Hematopoietic multipotent progenitor cell (in vitro differentiated cells): ENCODE measurements at regions not wholly inside any gene's neighbourhood (a gene's known extent, or its start where the extent isn't known, plus 50 kb on each side); places are given as distances from the start of the nearest gene placed in this dataset.
"Not testable (repeated sequence)": the region's sequence is repeated elsewhere in the genome, so short reads cannot be mapped to it uniquely, and the experiment has no call there.

ENCODE experiments used
- DNase-seq, 3 donors: peaks; one replicate each; pipeline ENCODE4 v3.0.0-alpha.2; 2011 to 2015; ENCODE audit warnings: low read depth in 2 of 3, low spot score in 2 of 3

DNA sequence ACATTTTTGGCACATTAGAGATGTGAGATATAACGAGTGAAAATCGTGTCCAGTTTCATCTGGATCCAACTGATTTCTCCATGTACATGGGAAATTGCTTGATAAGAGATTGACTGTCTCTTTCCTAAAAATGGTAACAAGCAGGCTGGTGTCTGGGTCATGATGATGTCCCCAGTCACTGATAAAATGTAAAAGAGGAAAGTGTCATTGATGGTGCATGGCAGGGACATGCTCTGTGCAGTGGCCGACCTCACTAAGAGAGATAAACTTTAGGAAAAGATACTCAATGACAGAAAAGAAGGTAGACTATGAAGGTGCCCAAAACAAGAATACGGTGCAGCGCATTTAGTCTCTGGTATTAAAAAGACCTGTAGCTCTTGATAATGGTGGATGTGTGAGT, 1517.5 kb downstream of the RPIA start:
- no peak for DNase-seq

- DNase-seq: no peak
Measured at GRCh38 chr2:90209806-90210205, 1518.3 kb downstream of the RPIA start.

DNA sequence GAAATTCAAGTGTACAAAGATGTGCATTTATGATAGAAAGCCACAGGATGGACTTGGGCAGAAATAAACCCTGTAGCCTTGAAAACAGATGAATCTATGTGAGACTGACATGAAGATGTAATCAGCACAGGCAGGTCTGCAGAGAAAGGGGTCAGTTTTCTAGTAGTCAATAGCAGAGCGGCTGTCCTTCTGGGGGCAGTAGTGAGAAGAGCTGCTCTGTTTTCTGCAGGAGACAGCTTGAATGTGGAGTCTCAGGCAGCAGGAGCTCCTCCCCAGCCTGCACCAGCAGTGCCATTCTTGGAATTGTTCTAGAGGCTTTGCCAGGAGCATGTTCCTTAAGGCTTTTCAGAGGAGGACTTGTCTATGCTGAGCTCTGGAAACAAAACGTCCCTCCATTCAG, 1524.4 kb downstream of the RPIA start:
- DNase-seq: not testable (repeated sequence)

GRCh38 chr2:90216801-90217200, 1525.3 kb downstream of the RPIA start:
- peak in 2 of 3 donors; percentile 61 to 88 for DNase-seq

- not testable (repeated sequence) for DNase-seq
Measured at GRCh38 chr2:90218534-90218933, 1527.1 kb downstream of the RPIA start.

- DNase-seq: not testable (repeated sequence)
Measured at GRCh38 chr2:90220623-90221299, 1529.3 kb downstream of the RPIA start.

GRCh38 chr2:90221300-90221651, 1529.8 kb downstream of the RPIA start:
- no peak for DNase-seq

GRCh38 chr2:90224767-90225166, 1533.3 kb downstream of the RPIA start:
- DNase-seq: not testable (repeated sequence)

GRCh38 chr2:90226465-90227072, 1535.1 kb downstream of the RPIA start:
- DNase-seq: not testable (repeated sequence)

GRCh38 chr2:90231199-90231598, 1539.7 kb downstream of the RPIA start:
- DNase-seq: not testable (repeated sequence)

DNA sequence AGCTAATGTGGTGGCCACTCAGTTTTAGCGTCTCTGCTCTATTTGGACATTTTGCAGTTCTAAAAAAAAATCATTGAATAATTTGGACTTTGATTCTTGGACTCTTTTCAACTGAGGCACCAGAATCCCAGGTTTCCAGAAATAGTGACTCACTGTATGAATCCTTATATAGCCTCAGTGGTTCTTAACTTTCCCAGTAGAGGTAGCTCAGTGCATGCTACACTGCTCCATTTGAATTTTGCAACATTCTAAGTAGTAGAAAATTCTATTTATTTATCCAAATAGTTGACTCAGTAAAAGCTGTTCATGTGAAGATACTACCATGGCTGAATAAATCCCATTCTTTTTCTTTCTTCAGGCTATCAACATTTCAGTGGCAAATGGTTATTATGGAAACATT, 1544.0 kb downstream of the RPIA start:
- not testable (repeated sequence) for DNase-seq

DNA sequence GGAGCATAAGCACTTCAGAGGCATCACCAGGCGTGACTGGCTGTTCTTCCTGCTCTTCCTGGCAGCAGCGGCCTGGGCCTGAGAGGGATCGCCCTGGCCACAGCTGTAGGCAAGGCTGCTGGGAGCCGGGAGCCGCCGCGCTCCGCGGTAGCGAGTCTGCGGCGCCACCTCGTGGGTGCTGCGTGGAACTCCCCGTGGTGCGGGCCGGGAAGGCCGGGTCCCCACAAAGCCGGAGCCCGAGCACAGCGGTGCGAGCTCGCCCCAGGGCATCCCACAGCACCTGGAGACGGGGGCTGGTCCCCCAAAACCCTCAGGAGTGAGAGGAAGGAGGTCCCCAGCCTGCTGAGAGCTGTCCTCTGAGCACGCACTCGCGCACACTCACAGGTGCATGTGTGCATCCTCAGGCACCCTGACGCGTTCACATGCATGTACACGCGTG, 1546.5 kb downstream of the RPIA start:
- not testable (repeated sequence) for DNase-seq

- not testable (repeated sequence) for DNase-seq
Measured at GRCh38 chr2:90238505-90239230, 1547.2 kb downstream of the RPIA start.

DNA sequence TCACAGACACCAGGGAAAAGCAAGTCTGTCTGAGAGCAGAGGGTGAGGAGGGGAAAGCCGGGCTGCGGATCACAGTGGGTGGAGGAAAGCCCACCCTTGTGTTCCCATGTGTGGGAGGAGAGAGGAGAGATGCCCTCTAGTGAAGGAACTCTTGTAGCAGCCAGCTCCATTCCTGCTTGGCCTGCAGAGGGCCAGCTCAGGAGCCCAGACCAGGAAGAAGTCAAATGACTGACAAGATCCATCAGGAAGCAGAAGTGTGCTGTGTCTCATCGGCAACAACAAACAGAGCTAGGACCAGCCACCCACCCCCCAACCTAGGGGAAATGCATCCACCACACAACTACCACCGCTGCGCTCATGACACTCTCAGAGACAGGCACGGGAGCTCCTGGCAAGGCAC, 1548.3 kb downstream of the RPIA start:
- not testable (repeated sequence) for DNase-seq

GRCh38 chr2:90244902-90245765, 1553.7 kb downstream of the RPIA start:
- not testable (repeated sequence) for DNase-seq

DNA sequence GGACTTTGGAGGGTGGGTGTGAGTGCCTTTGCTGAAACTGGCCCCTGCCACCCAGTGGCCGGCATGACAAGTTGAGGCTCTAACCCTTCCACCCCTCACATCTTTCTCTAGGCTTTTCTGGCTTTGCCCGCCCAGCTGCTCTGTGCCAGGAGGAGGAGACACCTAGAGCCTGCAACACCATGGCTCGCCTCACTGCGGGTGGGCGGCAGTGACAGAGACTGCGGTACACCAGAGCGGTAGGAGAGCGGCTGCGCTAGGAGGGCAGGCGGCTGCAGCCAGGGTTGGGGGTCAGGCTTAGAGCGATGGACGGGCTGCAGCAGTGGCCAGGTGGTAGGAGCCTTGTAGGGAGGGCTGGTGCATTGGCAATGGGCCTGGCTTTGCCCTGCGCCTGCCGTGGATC, 1556.9 kb downstream of the RPIA start:
- not testable (repeated sequence) for DNase-seq

- DNase-seq: not testable (repeated sequence)
Measured at GRCh38 chr2:90250350-90250749, 1558.9 kb downstream of the RPIA start.

- not testable (repeated sequence) for DNase-seq
Measured at GRCh38 chr2:90251576-90251975, 1560.1 kb downstream of the RPIA start.

GRCh38 chr2:90253306-90253705, 1561.8 kb downstream of the RPIA start:
- not testable (repeated sequence) for DNase-seq

- not testable (repeated sequence) for DNase-seq
Measured at GRCh38 chr2:90266888-90267287, 1575.4 kb downstream of the RPIA start.

DNA sequence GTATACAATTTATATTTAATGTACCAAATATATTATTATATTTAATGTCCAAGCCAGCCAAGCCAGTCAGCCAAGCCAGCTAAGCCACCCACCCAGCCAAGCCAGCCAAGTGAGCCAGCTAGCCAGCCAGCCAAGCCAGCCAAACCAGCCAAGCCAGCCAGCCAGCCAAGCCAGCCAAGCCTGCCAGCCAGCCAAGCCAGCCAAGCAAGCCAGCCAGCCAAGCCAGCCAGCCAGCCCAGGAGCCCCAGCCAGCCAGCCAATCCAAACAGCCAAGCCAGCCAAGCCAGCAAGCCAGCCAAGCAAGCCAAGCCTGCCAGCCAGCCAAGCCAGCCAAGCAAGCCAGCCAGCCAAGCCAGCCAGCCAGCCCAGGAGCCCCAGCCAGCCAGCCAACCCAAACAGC, 1596.3 kb downstream of the RPIA start:
- not testable (repeated sequence) for DNase-seq
